HG03097 (cell line): ENCODE measurements at regions not wholly inside any gene's neighbourhood (a gene's known extent, or its start where the extent isn't known, plus 50 kb on each side); places are given as distances from the start of the nearest gene placed in this dataset.
"Not testable (repeated sequence)": the region's sequence is repeated elsewhere in the genome, so short reads cannot be mapped to it uniquely, and the experiment has no call there.

Experiments
- ATAC-seq: cut with Tn5 transposase; IDR thresholded peaks from one replicate; pipeline ENCODE4 v1.9.1; 2021; ENCODE audit not compliant: unreplicated experiment, low FRiP score

DNA sequence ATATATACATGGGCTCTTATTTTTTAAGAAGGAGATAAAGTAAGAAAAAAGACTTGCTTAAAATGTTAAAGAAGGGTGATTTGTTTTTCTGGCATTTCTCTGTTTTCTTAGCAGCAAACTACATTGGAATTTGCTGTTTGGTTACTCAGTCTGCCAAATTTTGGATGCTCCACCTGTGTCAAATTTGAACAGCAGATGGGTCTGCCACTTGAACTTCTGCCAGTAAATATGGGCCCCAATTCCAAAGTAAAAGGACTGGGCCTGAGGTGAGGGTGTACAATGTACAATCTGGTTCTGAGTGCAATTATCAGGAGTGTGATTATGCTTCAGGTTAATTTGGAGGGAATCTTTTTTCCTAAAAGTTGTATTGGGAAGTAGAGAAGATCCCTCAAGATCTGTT is 794.5 kb downstream of the DSC3 start:
- ATAC-seq: no peak

DNA sequence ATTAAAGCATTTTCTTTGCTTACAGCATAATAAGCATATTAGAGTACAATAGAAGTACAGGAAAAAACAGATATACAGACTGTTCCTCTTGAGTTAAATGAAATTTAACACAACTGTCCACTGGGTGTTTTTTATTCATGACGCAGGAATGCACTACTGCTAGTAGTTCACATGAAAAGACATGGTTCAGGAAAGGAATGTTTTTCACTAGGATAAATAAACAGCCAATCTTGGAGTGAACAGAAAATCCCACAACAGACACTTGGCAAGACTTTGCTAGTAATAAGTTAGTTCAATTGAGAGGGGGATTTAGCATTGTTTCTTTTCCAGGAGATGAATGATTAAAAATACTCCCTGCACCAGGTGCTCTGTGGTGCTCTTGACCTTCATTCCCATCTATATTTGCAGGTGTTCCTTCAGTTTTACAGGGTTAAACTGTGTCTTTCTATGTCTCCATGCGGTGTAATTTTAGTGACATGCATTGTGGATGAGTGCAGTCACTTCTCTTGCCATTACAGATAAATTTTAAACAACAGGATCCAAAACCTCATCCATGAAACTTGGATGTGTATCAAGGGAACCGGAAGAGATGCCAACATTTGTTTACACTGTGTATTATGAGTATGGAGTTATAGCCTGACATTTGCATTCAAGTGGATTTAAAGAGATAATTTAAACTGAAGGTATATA is 796.6 kb downstream of the DSC3 start:
- no peak for ATAC-seq

DNA sequence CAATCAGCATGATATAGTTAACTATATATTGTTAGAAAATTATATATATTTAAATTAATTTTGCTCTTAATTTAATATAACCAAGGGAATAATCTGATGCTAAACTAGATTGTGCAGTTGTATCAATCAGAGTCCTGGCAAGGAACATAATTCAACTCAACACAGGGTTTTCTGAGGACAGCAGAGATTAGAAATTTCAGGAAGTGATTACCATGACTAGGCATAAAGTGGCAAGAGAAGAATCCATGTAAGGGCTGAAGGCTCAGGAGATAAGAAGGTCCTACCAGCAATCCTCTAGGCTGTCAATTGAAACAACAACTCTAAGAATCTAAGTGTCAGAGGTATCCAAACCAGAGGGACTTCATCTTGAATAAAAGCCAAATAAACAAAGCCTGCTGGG is 807.8 kb downstream of the DSC3 start:
- ATAC-seq: no peak

DNA sequence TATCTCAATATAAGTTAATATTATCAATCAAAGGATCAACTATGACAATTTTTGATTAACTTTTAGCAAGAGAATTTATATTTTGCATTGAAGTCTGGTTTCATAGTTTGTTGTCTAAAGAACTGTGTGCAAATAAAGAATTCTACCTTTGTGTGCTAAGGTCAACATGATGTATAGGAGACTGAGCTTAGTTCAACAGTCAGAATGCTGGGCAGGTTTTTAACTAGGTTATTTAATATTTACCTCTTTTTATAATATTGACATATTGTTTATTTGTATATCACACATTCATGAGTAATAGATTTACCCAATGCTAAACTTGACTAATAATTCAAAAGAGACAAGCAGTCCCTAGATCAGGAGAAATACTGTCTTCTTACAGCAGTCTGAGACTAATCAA is 831.4 kb downstream of the DSC3 start:
- ATAC-seq: no peak

DNA sequence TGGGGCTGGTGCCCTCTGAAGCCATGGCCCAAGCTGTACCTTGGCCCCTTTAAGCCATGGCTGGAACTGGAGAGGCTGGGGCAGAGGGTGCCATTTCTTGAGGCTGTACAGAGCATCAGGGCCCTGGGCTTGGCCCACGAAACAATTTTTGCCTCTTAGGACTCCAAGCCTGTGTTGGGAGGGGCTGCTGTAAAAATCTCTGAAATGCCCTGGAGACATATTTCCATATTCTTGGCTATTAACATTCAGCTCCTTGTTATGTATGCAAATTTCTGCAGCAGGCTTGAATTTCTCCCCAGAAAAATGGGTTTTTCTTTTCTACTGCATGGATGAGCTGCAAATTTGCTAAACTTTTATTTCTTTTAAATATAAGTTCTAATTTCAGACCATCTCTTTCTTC is 834.0 kb downstream of the DSC3 start:
- no peak for ATAC-seq

DNA sequence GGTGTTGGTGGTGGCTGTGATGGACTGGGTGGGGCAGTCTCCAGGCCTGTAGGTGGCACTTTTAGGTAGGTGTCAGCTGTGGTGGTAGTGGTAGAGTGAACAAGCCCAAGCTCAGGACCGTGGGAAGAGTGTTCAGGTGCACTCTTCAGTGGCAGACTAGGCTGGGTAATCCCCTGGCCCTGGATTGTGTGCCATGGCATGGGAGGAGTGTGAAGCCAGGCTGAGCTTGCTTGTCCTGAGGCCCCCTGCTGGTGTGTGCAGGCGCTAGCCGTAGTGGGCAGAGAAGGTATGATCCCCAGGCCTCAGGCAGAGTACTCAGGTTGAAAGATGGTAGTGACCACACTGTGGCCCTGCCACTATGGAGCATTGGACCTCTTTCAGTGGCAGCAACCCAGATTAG is 850.3 kb downstream of the DSC3 start:
- no peak for ATAC-seq

DNA sequence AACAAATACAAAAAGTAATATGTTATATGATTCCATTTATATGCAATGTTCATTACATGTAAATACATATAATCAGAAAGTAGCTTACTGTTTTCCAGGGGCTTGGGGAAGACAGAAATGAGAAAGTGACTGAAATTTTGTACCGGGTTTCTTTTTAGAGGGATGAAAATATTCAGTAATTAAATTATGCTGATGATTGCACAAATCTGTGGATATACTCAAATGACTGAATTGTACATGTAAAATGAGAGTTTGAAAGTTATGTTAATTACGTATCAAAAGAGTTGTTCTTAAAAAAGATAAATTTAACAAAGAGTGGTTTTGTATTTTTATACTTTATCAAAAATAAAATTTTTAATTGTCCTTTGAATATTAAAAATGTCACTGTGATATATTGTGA is 856.3 kb downstream of the DSC3 start:
- no peak for ATAC-seq

DNA sequence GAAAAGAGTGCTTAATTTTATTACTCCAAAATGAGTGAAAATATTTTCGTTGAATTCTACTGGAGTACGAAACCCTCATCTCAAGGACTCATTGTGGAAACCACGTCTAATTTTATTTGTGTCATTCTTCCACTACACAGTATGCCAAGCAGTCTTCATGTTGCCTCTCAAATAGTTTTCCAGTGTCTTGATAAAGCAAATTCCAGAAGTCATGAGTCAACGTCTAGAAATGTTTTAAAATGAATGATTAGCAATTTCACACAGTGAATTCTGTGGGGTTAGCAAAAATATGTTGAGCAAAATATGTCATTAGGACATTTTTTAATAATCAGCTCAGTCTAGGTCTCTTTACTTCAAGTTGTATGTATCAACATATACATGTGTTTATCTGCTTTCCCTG is 865.5 kb downstream of the DSC3 start:
- ATAC-seq: no peak

DNA sequence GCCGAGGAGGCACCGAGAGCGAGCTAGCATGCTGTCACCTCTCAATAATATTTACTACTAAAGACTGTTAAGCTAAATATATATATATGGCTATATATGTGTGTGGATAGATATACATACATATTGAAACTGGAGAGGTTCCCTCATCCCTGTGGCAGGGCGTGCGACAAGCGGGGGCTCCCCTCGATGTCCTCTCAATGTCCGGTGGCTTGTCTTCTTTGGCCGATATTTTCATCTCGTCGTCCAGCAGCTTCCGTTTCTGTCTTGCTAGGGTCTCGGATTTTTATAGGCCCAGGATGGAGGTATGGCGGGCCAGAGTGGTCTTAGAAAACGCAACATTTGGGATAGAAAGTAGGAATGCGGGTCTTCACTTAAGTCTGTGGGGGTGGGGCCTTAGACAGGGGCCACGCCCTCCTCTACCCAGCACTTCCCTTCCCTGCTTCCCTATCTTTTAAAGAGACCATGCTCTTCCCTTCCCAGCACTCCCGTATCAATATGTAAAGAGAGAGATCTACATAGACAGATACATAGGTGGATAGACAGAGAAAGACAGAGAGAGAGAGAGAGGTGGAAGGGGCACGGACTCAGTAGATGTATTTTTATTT is 866.8 kb downstream of the DSC3 start:
- no peak for ATAC-seq

DNA sequence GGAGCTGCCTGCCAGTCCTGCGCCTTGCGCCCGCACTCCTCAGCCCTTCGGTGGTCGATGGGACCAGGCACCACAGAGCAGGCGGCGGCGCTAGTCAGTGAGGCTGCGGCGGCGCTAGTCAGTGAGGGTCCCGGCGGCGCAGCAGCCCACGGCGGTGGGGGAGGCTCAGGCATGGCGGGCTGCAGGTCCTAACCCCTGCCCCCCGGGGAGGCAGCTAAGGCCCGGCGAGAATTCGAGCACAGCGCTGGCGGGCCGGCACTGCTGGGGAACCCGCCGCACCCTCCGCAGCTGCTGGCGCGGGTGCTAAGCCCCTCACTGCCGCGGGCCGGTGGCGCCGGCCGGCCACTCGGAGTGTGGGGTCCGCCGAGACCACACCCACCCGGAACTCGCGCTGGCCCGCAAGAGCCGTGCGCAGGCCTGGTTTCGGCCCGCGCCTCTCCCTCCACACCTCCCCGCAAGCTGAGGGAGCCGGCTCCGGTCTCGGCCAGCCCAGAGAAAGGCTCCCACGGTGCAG is 867.4 kb downstream of the DSC3 start:
- ATAC-seq: no peak

DNA sequence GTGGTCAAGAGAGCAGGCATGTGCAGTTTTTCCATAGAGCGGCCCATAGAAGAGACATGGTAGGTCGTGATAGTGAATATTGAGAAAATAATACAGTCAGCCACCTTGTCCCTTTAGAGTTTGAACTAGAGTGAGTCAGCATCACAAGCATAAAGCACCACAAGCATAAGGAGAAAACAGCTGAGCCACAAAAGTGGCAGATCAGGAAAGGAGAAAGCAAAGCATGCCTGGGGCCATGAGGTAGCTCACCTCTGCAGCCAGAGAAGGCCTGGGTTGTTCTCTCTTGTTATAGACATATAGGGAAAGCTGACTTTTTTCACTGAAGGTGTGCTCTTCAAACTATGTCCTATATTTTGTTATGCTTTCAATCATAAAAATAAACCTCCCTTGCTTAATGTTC is 879.0 kb downstream of the DSC3 start:
- ATAC-seq: no peak

DNA sequence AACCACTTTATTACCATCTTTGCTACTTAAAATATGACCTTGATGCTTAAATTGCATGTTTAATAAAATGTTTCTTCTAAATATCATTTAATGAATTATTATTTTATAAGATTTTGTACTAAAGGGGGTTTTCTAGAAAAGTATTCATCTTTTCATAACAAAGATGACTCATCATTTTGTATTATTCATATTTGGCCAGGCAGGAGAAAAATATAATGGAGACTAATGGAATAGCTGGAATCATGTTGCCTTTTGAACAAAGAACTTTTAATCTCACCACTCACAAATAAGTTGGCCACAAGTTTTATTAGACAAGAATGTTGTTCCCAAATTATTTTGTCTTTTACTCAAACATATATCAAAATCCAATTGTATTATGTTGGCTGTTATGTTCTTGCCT is 882.4 kb downstream of the DSC3 start:
- no peak for ATAC-seq

DNA sequence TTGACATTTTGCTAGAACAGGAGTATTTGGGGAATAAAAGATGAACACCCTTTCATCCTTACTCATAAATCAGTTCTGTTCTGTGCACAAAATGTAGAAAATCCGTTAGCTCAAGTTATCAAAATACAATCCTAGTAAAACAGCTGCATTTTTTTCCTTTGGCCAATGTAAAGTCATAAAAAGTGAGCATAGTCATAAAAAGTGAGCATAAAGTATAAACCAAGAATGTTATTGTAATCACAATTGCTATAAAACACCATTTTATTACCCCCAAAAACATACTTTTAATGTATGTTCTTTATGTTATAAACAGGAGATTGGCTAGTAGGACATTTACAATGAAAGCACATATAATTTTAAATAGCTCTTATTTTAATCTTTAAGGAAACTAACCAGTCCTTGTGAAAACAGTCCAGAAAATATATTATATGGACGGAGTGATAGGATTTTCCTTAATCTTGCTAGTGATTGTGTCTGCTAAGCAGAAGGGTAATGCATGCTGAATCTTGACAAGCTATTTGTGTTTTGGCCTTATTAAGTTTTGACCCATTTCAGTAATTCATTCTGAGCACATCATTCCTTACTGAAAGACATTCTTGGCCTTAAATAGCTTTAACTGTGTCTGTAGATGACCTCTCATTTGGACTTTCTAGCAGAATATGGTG is 891.8 kb downstream of the DSC3 start:
- no peak for ATAC-seq

DNA sequence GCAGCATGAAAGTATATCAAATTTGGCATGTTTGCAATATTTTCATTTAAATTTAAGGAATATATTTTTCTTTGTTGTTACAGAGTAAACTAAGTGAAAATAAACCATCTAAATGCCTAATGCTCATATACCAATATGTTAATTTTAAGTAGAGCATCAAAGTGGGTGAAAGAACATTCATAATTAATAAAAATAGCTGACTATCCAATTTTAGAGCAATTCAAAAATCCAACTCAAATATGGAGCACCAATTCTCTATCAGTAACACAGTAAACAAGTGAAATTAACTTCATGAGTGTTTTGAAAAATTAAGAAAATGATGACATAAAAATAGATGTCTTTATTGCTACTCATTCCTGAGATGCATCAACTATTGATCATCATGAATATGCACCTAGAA is 893.0 kb downstream of the DSC3 start:
- ATAC-seq: no peak

DNA sequence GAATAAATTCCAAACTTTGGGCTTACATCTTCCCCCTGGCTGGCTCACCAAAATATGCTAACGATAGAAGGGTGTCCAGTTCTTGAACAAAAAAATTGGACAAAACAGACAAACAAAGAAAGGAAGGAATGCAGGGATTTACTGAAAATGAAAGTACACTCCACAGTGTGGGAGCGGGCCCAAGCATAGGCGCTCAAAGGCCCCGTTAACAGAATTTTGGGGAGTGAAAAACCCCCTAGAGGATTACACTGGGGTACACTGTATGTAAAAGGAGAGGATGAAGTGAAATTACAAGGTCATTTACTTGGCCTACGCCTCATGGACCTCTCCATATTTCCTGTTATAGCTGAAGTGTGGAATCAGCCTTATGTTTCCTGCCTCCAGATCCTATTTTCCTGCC is 899.7 kb downstream of the DSC3 start:
- no peak for ATAC-seq

DNA sequence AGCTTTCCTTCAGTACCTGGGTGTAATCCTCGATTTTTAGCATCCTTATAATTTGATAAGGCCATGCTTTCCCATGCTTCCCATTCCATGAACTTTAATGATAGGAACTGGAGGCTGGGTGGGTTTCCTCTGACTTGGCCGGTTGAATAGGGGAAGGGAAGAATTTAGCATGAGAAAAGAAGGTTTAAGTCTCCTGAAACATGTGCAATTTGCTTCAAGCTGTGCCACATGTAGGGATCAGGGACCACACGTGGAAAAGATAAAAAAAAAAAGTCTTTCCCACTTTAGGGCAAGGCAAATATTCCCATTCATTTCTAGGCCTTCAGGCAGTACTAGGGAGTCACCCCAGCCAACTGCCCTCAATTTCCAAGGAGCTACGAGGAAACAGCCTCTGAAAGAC is 900.3 kb downstream of the DSC3 start:
- ATAC-seq: no peak

DNA sequence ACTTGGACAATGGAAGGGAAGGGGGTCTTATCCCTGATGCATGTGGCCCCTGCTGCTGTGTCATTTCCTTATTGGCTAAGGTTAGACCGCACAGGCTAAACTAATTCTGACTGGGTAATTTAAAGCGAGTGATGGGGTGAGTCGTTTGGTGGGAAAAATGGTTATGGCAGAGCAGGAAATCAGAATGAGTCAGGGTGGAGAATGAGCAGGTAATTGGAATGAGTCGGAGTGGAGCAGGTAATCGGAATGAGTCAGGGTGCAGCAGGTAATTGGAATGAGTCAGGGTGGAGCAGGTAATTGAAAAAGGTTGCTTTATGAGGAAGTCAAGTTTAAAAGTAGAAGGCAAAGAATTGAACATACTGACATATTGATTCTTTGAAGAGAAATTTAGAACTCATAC is 901.0 kb downstream of the DSC3 start:
- ATAC-seq: not testable (repeated sequence)

DNA sequence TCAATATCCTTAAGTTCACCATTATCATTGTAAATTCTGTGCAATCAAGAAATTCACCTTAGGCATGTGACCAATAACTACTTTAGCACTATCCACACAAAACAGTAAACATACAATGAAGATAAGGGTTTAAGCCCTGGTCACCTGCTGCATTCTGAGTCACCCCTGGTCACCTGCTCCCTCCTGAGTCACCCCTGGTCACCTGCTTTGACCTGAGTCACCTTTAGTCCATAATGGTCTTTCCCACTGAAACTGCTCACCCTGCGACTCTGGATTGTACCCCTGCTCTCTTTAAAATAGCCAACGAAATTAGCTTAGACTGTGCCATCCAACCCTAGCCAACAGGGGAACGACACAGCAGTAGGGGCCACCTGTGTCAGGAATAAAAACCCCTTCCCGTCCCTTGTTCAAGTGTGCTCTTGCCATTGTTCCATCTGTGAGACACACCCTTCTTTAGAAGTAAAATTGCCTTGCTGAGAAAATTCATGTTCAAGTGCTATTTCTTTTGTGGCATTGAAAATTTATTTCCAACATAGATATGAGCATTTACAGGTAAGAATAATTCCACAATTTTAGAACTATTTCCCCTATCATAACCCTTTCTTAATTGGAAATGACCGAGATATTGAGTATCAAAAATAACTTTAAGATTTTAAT is 902.8 kb downstream of the DSC3 start:
- ATAC-seq: no peak

DNA sequence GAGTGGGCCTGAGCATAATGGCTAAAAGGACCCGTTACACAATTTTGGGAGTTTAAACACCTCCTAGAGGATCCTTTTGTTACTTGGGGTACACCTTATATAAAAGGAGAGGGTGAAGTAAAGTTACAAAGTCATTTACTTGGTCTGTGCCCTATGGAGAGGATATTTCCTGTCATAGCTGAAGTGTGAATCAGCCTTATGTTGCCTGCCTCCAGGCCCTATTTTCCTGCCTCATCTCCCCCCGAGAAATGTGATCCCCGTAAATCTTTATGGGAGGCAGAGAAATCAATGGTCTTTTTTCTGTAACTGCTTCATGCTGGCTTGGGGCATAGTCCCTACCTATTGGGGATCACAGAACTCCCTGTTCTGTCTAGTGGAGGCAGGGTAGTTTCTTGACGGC is 906.6 kb downstream of the DSC3 start:
- ATAC-seq: no peak

DNA sequence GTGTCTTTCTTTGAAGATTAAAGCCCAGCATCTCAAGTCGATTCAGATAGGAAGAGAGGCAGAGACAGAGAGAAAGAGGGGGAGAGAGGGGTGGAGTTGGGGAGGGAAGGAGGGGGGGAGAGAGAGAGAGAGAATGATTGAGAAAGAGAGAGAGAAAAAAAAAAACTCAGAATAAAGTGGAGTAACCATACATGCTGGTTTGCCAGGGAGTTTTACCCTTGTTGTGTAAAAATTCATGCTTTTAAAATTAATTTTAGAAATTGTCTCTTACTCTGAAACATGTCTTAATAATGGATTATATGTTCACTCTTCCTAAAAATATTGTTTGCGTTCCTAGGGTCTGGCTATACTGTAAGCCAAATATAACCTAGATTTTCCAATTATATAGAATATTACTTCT is 908.5 kb downstream of the DSC3 start:
- no peak for ATAC-seq

DNA sequence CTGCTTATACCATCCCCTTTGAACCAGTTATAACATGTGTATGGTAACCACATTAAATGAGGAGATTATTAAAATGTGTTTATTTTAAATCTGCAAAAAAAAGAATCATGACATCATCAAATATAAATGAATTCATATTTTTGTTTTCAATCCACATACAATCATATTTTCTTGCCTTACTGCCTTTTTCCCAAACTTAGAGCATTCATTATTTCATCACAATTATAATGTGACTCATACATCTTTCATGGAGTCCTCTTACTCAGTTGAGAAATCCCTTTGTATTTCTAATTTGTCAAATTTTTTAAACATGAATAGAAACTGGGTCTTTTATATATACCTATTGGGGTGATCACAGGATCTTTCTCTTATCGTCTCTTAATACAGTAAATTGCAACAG is 909.6 kb downstream of the DSC3 start:
- ATAC-seq: no peak

DNA sequence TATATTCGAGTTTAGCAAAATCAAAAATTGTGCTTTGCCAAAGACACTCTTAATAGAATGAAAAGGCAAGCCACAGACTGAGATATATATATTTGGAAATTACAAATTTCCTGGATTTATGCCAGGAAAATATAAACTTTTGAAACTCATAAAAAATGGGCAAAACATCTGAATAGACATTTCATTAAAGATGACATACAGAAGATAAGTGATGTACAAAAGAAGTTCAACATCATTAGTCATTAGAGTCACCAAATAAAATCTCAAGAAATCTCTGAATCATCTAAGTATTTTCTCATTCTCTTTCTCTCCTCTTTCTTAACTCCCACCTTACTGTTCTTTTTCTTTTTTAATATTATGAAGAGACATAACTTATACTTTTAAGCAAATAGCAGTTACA is 921.1 kb downstream of the DSC3 start:
- ATAC-seq: no peak
